ENCODE measurements at regions not wholly inside any gene's neighbourhood (a gene's known extent, or its start where the extent isn't known, plus 50 kb on each side); places are given as distances from the start of the nearest gene placed in this dataset.

GRCh38 chr12:72139411-72139810, 132.8 kb upstream of the TRHDE start:
- DNase-seq (ENCODE audit: extremely low spot score) = no peak
- no peak for TF ChIP-seq CTCF (IDR thresholded peaks at IDR 0.05; ENCODE audit: control extremely low read depth, extremely low read depth, low read depth, missing control alignments)
- POLR2A ChIA-PET = no interaction called here
- CTCF ChIA-PET = no interaction called here

- POLR2A ChIA-PET = no interaction called here
- DNase-seq (ENCODE audit: extremely low spot score) = peak; percentile 34
- no peak for TF ChIP-seq CTCF (IDR thresholded peaks at IDR 0.05; ENCODE audit: control extremely low read depth, extremely low read depth, low read depth, missing control alignments)
- CTCF ChIA-PET = interaction anchor here (0.7 to 1.6 kb wide), 5 partner anchors 8 to 127 kb away, joined by 3 to 4 read pairs (median 3); no protein-coding TSS in a partner anchor
These were observed 130.8 kb upstream of the TRHDE start for GRCh38 chr12:72141381-72141780.

- no peak for TF ChIP-seq CTCF (IDR thresholded peaks at IDR 0.05; ENCODE audit: control extremely low read depth, extremely low read depth, low read depth, missing control alignments)
- ChIA-PET POLR2A (no interaction called here), CTCF (interaction anchor here (0.8 to 2.3 kb wide), 5 partner anchors 9 to 42 kb away, joined by 3 to 11 read pairs (median 3); no protein-coding TSS in a partner anchor)
- no peak for DNase-seq (ENCODE audit: extremely low spot score)
These were observed 127.6 kb upstream of the TRHDE start for GRCh38 chr12:72144553-72144952.

GRCh38 chr12:72146495-72146894, 125.7 kb upstream of the TRHDE start:
- POLR2A ChIA-PET = no interaction called here
- CTCF ChIA-PET = no interaction called here

GRCh38 chr12:72148709-72149108, 123.5 kb upstream of the TRHDE start:
- ChIA-PET CTCF (no interaction called here), POLR2A (no interaction called here)
- DNase-seq (ENCODE audit: extremely low spot score) = no peak
- no peak for TF ChIP-seq CTCF (IDR thresholded peaks at IDR 0.05; ENCODE audit: control extremely low read depth, extremely low read depth, low read depth, missing control alignments)

More at GRCh38 chr12:72146495-72146894, 125.7 kb upstream of the TRHDE start:
- no peak for TF ChIP-seq CTCF (IDR thresholded peaks at IDR 0.05; ENCODE audit: control extremely low read depth, extremely low read depth, low read depth, missing control alignments)
- no peak for DNase-seq (ENCODE audit: extremely low spot score)

GRCh38 chr12:72162875-72163274, 109.3 kb upstream of the TRHDE start:
- DNase-seq (ENCODE audit: extremely low spot score) = no peak
- CTCF ChIA-PET = no interaction called here
- TF ChIP-seq CTCF (IDR thresholded peaks at IDR 0.05; ENCODE audit: control extremely low read depth, extremely low read depth, low read depth, missing control alignments) = no peak
- POLR2A ChIA-PET = no interaction called here

- TF ChIP-seq CTCF (IDR thresholded peaks at IDR 0.05; ENCODE audit: control extremely low read depth, extremely low read depth, low read depth, missing control alignments) = no peak
- CTCF ChIA-PET = interaction anchor here (1.1 to 1.3 kb wide), 2 partner anchors 17 to 19 kb away, joined by 3 read pairs; no protein-coding TSS in a partner anchor
- POLR2A ChIA-PET = no interaction called here
- no peak for DNase-seq (ENCODE audit: extremely low spot score)
These were observed 103.3 kb upstream of the TRHDE start for GRCh38 chr12:72168851-72169250.

Measured in GM10248 (cell line).